Erythroblast (primary cell): ENCODE measurements at regions not wholly inside any gene's neighbourhood (a gene's known extent, or its start where the extent isn't known, plus 50 kb on each side); places are given as distances from the start of the nearest gene placed in this dataset.

Experiments
- GATA1 ChIP-seq: IDR thresholded peaks from 2 replicates; pipeline ENCODE4 v1.6.1; 2011; ENCODE audit warnings: low read depth, mild to moderate bottlenecking, control low read depth, low read length, moderate library complexity
- POLR2A ChIP-seq: IDR thresholded peaks from 2 replicates; pipeline ENCODE4 v1.6.1; 2011; ENCODE audit warnings: mild to moderate bottlenecking, low read length

GRCh38 chr6:150482883-150483409 is 114.1 kb downstream of the IYD start:
- TF ChIP-seq POLR2A, result no peak
- TF ChIP-seq GATA1, result no peak
